ENCODE measurements at regions not wholly inside any gene's neighbourhood (a gene's known extent, or its start where the extent isn't known, plus 50 kb on each side); places are given as distances from the start of the nearest gene placed in this dataset.

- TF ChIP-seq CTCF (IDR thresholded peaks at IDR 0.05; ENCODE audit: extremely low read depth in 1 of 2, insufficient read depth in 1 of 2, low read depth in 1 of 2, low read length in 2 of 2) (no peak), JUN (IDR thresholded peaks at IDR 0.05; ENCODE audit: borderline replicate concordance, insufficient read depth, insufficient read length, low read depth) (no peak), EZH2 (IDR thresholded peaks at IDR 0.05; ENCODE audit: borderline replicate concordance, low read depth, low read length, severe bottlenecking) (no peak), POLR2A (IDR thresholded peaks at IDR 0.05; ENCODE audit: low read depth, low read length) (no peak)
Observed at GRCh38 chr13:24986826-24987225, 109.1 kb upstream of the PABPC3 start.
